ENCODE measurements at regions not wholly inside any gene's neighbourhood (a gene's known extent, or its start where the extent isn't known, plus 50 kb on each side); places are given as distances from the start of the nearest gene placed in this dataset.

- DNase-seq (no peak), ATAC-seq (no peak)
- Histone ChIP-seq H3K4me1 (no peaks in the 10 kb centered on the region), H3K4me3 (no peak overlapping the region), H3K27me3 (no peaks in the 10 kb centered on the region), H3K27ac (no peak overlapping the region), H3K9me3 (no peaks in the 10 kb centered on the region), H3K36me3 (no peaks in the 10 kb centered on the region)
- 50% methylated on average over 1 of the region's 1 CpG for WGBS (ENCODE audit: insufficient coverage, low coverage, low lambda C conversion rate, missing lambda C conversion rate)
- no peak for TF ChIP-seq POLR2A (IDR thresholded peaks at IDR 0.05)
- no peak for TF ChIP-seq CTCF (IDR thresholded peaks at IDR 0.05)
- intact Hi-C loops (cut with DNase I), result no loop called here
These were observed 1865.4 kb downstream of the MAT2B start for GRCh38 chr5:165370794-165371193.

- Histone ChIP-seq H3K4me3 (no peak overlapping the region), H3K9me3 (no peaks in the 10 kb centered on the region), H3K4me1 (no peaks in the 10 kb centered on the region), H3K27me3 (no peaks in the 10 kb centered on the region), H3K27ac (no peak overlapping the region), H3K36me3 (no peaks in the 10 kb centered on the region)
- WGBS (ENCODE audit: insufficient coverage, low coverage, low lambda C conversion rate, missing lambda C conversion rate), result 55% methylated on average over 2 of the region's 2 CpGs
- TF ChIP-seq CTCF (IDR thresholded peaks at IDR 0.05) (no peak), POLR2A (IDR thresholded peaks at IDR 0.05) (no peak)
- ATAC-seq (no peak), DNase-seq (no peak)
- intact Hi-C loops (cut with DNase I), result no loop called here
These were observed 1869.8 kb downstream of the MAT2B start for GRCh38 chr5:165375201-165375600.

- DNase-seq (no peak), ATAC-seq (no peak)
- Histone ChIP-seq H3K36me3 (no peaks in the 10 kb centered on the region), H3K4me1 (no peaks in the 10 kb centered on the region), H3K27me3 (no peaks in the 10 kb centered on the region), H3K27ac (no peak overlapping the region), H3K9me3 (no peaks in the 10 kb centered on the region), H3K4me3 (no peak overlapping the region)
- WGBS (ENCODE audit: insufficient coverage, low coverage, low lambda C conversion rate, missing lambda C conversion rate), result 16% methylated on average over 2 of the region's 2 CpGs
- intact Hi-C loops (cut with DNase I), result no loop called here
- no peak for TF ChIP-seq POLR2A (IDR thresholded peaks at IDR 0.05)
- no peak for TF ChIP-seq CTCF (IDR thresholded peaks at IDR 0.05)
These were observed 1888.4 kb downstream of the MAT2B start for GRCh38 chr5:165393839-165394238.

GRCh38 chr5:165397516-165397915 is 1892.1 kb downstream of the MAT2B start:
- no peak for DNase-seq
- WGBS (ENCODE audit: insufficient coverage, low coverage, low lambda C conversion rate, missing lambda C conversion rate), result 25% methylated on average over 1 of the region's 1 CpG
- Histone ChIP-seq H3K27me3 (no peaks in the 10 kb centered on the region), H3K27ac (no peak overlapping the region), H3K4me1 (no peaks in the 10 kb centered on the region), H3K9me3 (no peaks in the 10 kb centered on the region), H3K36me3 (no peaks in the 10 kb centered on the region), H3K4me3 (no peak overlapping the region)
- TF ChIP-seq CTCF (IDR thresholded peaks at IDR 0.05) (no peak), POLR2A (IDR thresholded peaks at IDR 0.05) (no peak)
- intact Hi-C loops (cut with DNase I), result no loop called here
- no peak for ATAC-seq

- intact Hi-C loops (cut with DNase I), result no loop called here
- TF ChIP-seq CTCF (IDR thresholded peaks at IDR 0.05), result no peak
- TF ChIP-seq POLR2A (IDR thresholded peaks at IDR 0.05), result no peak
- no peaks in the 10 kb centered on the region for H3K36me3 ChIP-seq
These were observed 1894.7 kb downstream of the MAT2B start for GRCh38 chr5:165400086-165400485.

More at GRCh38 chr5:165400086-165400485, 1894.7 kb downstream of the MAT2B start:
- no peak for DNase-seq
- H3K27ac ChIP-seq, result no peak overlapping the region
- ATAC-seq, result no peak
- no peaks in the 10 kb centered on the region for H3K27me3 ChIP-seq
- no peaks in the 10 kb centered on the region for H3K4me1 ChIP-seq
- no peak overlapping the region for H3K4me3 ChIP-seq
- no peaks in the 10 kb centered on the region for H3K9me3 ChIP-seq
